ENCODE measurements at regions not wholly inside any gene's neighbourhood (a gene's known extent, or its start where the extent isn't known, plus 50 kb on each side); places are given as distances from the start of the nearest gene placed in this dataset.

DNA sequence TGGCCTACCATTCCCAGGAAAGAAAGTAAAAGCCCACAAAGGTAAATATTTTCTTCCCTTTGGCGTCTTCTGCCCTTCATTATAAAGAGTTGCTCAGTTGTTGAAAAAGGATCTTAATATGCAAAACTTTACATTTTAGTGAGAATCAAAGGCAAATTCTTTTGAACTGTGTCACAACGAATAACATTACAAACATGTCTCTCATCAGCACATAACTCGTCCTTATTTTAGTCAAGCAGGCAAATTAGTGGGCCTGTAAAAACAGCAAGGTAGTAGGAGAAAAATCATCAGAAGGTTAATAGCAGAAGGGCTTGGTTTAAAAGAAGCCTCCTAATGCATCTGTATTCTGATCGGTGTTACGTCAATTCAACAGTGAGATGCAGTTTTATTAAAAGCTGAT, 647.3 kb upstream of the DIPK2B start:
- no peaks in the 10 kb centered on the region for H3K9me3 ChIP-seq (replicated peaks; ENCODE audit: control insufficient read depth, insufficient read depth, low read depth, low read length)
- H2AFZ ChIP-seq (ENCODE audit: low read depth, low read length), result no peak overlapping the region
- CTCF ChIA-PET (ENCODE audit: low intra/inter-chr PET ratio), result no interaction called here
- no peak overlapping the region for H3K4me3 ChIP-seq
- WGBS (ENCODE audit: insufficient coverage, low coverage, missing lambda C conversion rate), result 9% methylated on average over 5 of the region's 5 CpGs
- H3K27me3 ChIP-seq (ENCODE audit: control insufficient read depth in 2 of 2, insufficient read depth in 2 of 2, low read length in 2 of 2), result no peaks in the 10 kb centered on the region
- intact Hi-C loops (cut with micrococcal nuclease), result no loop called here
- no peaks in the 10 kb centered on the region for H3K9me1 ChIP-seq (ENCODE audit: control insufficient read depth, insufficient read depth, low read length)
- H3K9ac ChIP-seq (ENCODE audit: insufficient read depth in 1 of 2, low read depth in 2 of 2, low read length in 2 of 2), result no peak overlapping the region
- ATAC-seq, result no peak
- 0 out of 5 replicates have a peak, but pooled peaks cover 0 to 5% of the 10 kb centered on the region in 2 experiments for H3K4me1 ChIP-seq (replicated peaks in 1 of 2; ENCODE audit: control insufficient read depth in 2 of 2, insufficient read depth in 2 of 2, low read length in 2 of 2)
- no TSS peak for BruUV-seq (replicated peaks)
- no peaks in the 10 kb centered on the region for H3K79me2 ChIP-seq (ENCODE audit: control insufficient read depth, insufficient read depth, low read length)
- no peak overlapping the region for H3K4me2 ChIP-seq (ENCODE audit: insufficient read depth, low read length)
- POLR2A ChIA-PET, result no interaction called here
- no peak for DNase-seq (ENCODE audit: extremely low read depth in 1 of 4, low spot score in 3 of 4)
- H3K27ac ChIP-seq (ENCODE audit: extremely low read depth, low read depth, low read length), result no peak overlapping the region
- no peak for FAIRE-seq
- H4K20me1 ChIP-seq (replicated peaks; ENCODE audit: control insufficient read depth, insufficient read depth, low read length), result no peaks in the 10 kb centered on the region
- H3K36me3 ChIP-seq (ENCODE audit: control insufficient read depth, insufficient read depth, low read length), result no peaks in the 10 kb centered on the region
- in situ Hi-C loops (cut with MboI), result no loop called here
- TF ChIP-seq CSDE1 (IDR thresholded peaks at IDR 0.05) (no peak), CC2D1A (IDR thresholded peaks at IDR 0.05) (no peak), ETS2 (tag; IDR thresholded peaks at IDR 0.05; ENCODE audit: borderline replicate concordance, poor library complexity, severe bottlenecking) (no peak), MEIS2 (IDR thresholded peaks at IDR 0.05; ENCODE audit: partially characterized antibody) (no peak), HOMEZ (CRISPR knock-in tag; IDR thresholded peaks at IDR 0.05) (no peak), ZNF699 (CRISPR knock-in tag; IDR thresholded peaks at IDR 0.05; ENCODE audit: insufficient replicate concordance) (no peak), COPS2 (conservative IDR thresholded peaks at IDR 0.05) (no peak), MITF (IDR thresholded peaks at IDR 0.05) (no peak), ZBTB5 (IDR thresholded peaks at IDR 0.05) (no peak), FUS (optimal IDR thresholded peaks at IDR 0.05; ENCODE audit: low read depth, low read length) (no peak), ZNF274 (IDR thresholded peaks at IDR 0.05; ENCODE audit: borderline replicate concordance, low read depth, low read length) (no peak), HIVEP1 (CRISPR knock-in tag; IDR thresholded peaks at IDR 0.05) (no peak), IRF2 (CRISPR knock-in tag; IDR thresholded peaks at IDR 0.05) (no peak), ZFPM2 (CRISPR knock-in tag; IDR thresholded peaks at IDR 0.05) (no peak), SAFB (IDR thresholded peaks at IDR 0.05; ENCODE audit: borderline replicate concordance, low read depth, low read length) (no peak)
- TF ChIP-seq, protein P1, sequence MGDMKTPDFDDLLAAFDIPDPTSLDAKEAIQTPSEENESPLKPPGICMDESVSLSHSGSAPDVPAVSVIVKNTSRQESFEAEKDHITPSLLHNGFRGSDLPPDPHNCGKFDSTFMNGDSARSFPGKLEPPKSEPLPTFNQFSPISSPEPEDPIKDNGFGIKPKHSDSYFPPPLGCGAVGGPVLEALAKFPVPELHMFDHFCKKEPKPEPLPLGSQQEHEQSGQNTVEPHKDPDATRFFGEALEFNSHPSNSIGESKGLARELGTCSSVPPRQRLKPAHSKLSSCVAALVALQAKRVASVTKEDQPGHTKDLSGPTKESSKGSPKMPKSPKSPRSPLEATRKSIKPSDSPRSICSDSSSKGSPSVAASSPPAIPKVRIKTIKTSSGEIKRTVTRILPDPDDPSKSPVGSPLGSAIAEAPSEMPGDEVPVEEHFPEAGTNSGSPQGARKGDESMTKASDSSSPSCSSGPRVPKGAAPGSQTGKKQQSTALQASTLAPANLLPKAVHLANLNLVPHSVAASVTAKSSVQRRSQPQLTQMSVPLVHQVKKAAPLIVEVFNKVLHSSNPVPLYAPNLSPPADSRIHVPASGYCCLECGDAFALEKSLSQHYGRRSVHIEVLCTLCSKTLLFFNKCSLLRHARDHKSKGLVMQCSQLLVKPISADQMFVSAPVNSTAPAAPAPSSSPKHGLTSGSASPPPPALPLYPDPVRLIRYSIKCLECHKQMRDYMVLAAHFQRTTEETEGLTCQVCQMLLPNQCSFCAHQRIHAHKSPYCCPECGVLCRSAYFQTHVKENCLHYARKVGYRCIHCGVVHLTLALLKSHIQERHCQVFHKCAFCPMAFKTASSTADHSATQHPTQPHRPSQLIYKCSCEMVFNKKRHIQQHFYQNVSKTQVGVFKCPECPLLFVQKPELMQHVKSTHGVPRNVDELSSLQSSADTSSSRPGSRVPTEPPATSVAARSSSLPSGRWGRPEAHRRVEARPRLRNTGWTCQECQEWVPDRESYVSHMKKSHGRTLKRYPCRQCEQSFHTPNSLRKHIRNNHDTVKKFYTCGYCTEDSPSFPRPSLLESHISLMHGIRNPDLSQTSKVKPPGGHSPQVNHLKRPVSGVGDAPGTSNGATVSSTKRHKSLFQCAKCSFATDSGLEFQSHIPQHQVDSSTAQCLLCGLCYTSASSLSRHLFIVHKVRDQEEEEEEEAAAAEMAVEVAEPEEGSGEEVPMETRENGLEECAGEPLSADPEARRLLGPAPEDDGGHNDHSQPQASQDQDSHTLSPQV (IDR thresholded peaks at IDR 0.05), result no peak
